ENCODE measurements at regions not wholly inside any gene's neighbourhood (a gene's known extent, or its start where the extent isn't known, plus 50 kb on each side); places are given as distances from the start of the nearest gene placed in this dataset.

GRCh38 chr10:117783698-117784395 lies 241.3 kb downstream of the EMX2 start:
- TF ChIP-seq, protein P1, sequence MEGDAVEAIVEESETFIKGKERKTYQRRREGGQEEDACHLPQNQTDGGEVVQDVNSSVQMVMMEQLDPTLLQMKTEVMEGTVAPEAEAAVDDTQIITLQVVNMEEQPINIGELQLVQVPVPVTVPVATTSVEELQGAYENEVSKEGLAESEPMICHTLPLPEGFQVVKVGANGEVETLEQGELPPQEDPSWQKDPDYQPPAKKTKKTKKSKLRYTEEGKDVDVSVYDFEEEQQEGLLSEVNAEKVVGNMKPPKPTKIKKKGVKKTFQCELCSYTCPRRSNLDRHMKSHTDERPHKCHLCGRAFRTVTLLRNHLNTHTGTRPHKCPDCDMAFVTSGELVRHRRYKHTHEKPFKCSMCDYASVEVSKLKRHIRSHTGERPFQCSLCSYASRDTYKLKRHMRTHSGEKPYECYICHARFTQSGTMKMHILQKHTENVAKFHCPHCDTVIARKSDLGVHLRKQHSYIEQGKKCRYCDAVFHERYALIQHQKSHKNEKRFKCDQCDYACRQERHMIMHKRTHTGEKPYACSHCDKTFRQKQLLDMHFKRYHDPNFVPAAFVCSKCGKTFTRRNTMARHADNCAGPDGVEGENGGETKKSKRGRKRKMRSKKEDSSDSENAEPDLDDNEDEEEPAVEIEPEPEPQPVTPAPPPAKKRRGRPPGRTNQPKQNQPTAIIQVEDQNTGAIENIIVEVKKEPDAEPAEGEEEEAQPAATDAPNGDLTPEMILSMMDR (IDR thresholded peaks at IDR 0.05), result no peak

DNA sequence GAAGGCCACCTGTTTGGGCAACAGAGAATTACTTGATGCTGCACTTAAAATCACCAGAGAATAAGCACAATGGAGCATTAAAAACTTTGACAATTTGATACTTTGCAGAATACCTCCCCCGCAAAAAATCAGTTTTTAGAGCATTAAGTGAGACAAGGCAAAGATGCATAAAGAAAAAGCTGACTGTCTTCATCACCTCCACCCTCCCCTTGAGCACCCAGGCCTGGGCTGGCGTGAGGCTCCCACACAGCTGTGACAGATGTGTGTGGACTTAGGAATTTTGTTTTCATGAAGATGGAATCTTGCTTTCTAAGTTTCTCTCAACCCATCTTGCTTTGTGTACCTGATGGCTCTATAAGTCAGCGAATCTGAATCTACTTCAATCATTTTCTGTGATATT lies 242.2 kb downstream of the EMX2 start:
- TF ChIP-seq, protein P1 (IDR thresholded peaks at IDR 0.05), result no peak

DNA sequence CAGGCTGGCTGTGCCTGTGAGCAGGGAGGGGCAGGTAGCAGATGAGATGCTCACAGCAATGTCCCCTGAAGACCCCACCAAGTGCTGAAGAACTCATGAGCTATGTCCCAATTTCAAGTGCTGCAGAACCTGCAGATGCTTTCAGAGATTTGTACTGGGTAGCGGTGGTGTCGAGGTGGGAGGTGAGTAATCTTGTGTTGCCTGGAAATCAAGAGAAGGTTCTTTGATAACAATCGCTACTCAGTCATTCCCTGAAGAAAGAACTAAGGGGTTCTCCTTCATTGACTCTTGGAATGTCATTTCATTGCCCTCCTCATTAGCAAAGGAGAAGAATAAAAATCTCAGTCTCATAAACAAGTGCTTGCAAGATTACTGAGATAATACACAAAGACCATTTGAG lies 246.4 kb downstream of the EMX2 start:
- TF ChIP-seq, protein P1 (IDR thresholded peaks at IDR 0.05), result no peak

DNA sequence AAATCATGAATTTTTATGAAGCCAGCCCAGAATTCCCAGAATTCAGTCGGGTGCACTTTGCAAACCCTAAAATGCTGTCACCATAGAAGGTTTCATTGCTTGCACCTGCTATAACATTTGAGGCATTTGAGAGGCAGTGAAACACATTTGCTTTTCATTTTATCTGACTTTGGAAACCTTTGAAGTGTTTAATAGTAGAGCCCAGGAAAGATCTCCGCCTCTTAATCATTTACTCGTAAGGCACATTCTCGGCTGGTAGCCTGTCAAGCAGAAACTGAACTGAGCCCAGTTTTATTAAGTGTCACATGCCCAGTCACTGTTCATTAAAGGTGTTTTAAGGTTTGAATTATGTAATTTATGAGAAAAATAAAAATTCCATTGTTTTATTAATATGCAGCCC lies 247.6 kb downstream of the EMX2 start:
- TF ChIP-seq, protein P1 (IDR thresholded peaks at IDR 0.05), result no peak

DNA sequence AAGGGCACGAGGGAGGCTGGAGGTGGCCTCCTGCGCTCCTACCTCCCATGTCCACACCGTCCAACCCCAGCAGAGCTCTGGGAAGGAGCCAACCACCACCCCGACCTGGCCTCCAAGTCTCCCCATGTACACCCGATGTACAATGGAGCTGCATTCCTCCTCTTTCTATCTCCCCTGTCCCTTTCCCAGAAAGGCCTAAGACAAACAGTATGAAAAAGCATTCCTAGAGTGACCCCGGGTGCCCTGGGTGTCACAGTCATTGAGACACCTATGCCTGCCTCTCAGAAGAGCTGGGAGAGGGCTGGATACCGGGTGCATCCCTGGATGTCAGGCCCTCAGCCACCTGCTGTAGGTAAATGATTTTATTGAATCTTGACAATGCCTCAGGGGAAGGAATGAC lies 248.1 kb downstream of the EMX2 start:
- TF ChIP-seq, protein P1 (IDR thresholded peaks at IDR 0.05), result no peak

- TF ChIP-seq, protein P1 (IDR thresholded peaks at IDR 0.05), result no peak
Observed at GRCh38 chr10:117792214-117792613, 249.7 kb downstream of the EMX2 start.

DNA sequence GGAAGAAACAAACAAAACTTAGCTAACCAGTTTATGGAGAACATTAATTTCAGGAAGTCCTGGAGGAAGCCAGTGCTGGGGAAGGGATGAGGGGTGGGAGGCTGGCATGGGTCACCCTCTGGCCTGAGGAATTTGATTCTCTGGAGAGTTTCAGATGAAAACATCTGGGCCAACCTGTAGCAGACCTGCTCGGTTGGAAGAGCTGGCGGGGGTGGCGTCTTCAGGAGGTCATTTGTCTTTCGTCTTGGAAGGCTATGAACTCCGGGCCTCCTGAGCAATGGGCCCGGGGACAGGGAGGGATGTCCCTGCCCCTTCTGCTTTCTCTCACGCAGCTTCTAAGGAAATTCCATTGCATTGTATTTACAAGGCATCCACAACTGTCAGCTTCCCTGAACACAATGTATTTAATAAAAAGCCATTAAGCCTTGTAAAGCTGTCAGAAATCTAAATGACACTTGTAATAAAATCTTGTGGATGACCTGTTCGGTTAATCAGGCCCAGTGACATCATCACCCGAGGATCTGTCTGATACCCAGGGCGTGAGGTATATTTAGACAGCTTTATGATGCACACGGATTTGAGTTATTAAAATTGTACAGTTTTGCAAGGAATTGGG lies 250.5 kb downstream of the RAB11FIP2 start:
- TF ChIP-seq, protein P1 (IDR thresholded peaks at IDR 0.05), result no peak
